ENCODE measurements at regions not wholly inside any gene's neighbourhood (a gene's known extent, or its start where the extent isn't known, plus 50 kb on each side); places are given as distances from the start of the nearest gene placed in this dataset.

GRCh38 chr1:67535474-67535873 lies 105.3 kb upstream of the SERBP1 start:
- Histone ChIP-seq H3K27me3 (ENCODE audit: insufficient read depth, low read depth, low read length) (no peaks in the 10 kb centered on the region), H2AFZ (ENCODE audit: low read depth, low read length) (no peak overlapping the region), H3K4me3 (ENCODE audit: low read length) (no peak overlapping the region), H3K79me2 (replicated peaks; ENCODE audit: insufficient read depth, low read length) (no peaks in the 10 kb centered on the region), H3K36me3 (ENCODE audit: insufficient read depth, low read length) (no peaks in the 10 kb centered on the region), H3K9me2 (ENCODE audit: insufficient read depth, low read length) (no peaks in the 10 kb centered on the region), H3F3A (ENCODE audit: insufficient read depth, low read length, poor library complexity, severe bottlenecking) (no peaks in the 10 kb centered on the region), H3K4me2 (ENCODE audit: low read length) (no peak overlapping the region), H3K9me3 (ENCODE audit: low read length) (no peaks in the 10 kb centered on the region), H3K27ac (ENCODE audit: low read length) (no peak overlapping the region), H3K9ac (ENCODE audit: low read length) (no peak overlapping the region), H4K20me1 (ENCODE audit: insufficient read depth) (no peaks in the 10 kb centered on the region)
- no peak for TF ChIP-seq EZH2 (IDR thresholded peaks at IDR 0.05; ENCODE audit: borderline replicate concordance, insufficient read depth, low read length, poor library complexity, severe bottlenecking)
- TF ChIP-seq CTCF (IDR thresholded peaks at IDR 0.05; ENCODE audit: poor library complexity, severe bottlenecking) = peak; percentile 61
- TF ChIP-seq TAF1 (IDR thresholded peaks at IDR 0.05; ENCODE audit: low read depth) = no peak
- TF ChIP-seq EP300 (conservative IDR thresholded peaks at IDR 0.05; ENCODE audit: poor library complexity, severe bottlenecking) = no peak
- no peak for TF ChIP-seq REST (IDR thresholded peaks at IDR 0.05; ENCODE audit: borderline replicate concordance)
- no peak for TF ChIP-seq POLR2AphosphoS5 (IDR thresholded peaks at IDR 0.05)
- TF ChIP-seq RAD21 (conservative IDR thresholded peaks at IDR 0.05) = peak; percentile 48
- peak; percentile 61 for TF ChIP-seq SMC3 (conservative IDR thresholded peaks at IDR 0.05; ENCODE audit: poor library complexity)
- no peak for TF ChIP-seq MXI1 (conservative IDR thresholded peaks at IDR 0.05; ENCODE audit: poor library complexity, severe bottlenecking)

- no peaks in the 10 kb centered on the region for H3K9me2 ChIP-seq (ENCODE audit: insufficient read depth, low read length)
- H3K9me3 ChIP-seq (ENCODE audit: low read length) = no peaks in the 10 kb centered on the region
- H4K20me1 ChIP-seq (ENCODE audit: insufficient read depth) = no peaks in the 10 kb centered on the region
- TF ChIP-seq EP300 (conservative IDR thresholded peaks at IDR 0.05; ENCODE audit: poor library complexity, severe bottlenecking) = no peak
- TF ChIP-seq SMC3 (conservative IDR thresholded peaks at IDR 0.05; ENCODE audit: poor library complexity) = no peak
- no peak for TF ChIP-seq POLR2AphosphoS5 (IDR thresholded peaks at IDR 0.05)
- no peak for TF ChIP-seq EZH2 (IDR thresholded peaks at IDR 0.05; ENCODE audit: borderline replicate concordance, insufficient read depth, low read length, poor library complexity, severe bottlenecking)
- TF ChIP-seq MXI1 (conservative IDR thresholded peaks at IDR 0.05; ENCODE audit: poor library complexity, severe bottlenecking) = no peak
- TF ChIP-seq REST (IDR thresholded peaks at IDR 0.05; ENCODE audit: borderline replicate concordance) = no peak
- H3F3A ChIP-seq (ENCODE audit: insufficient read depth, low read length, poor library complexity, severe bottlenecking) = no peaks in the 10 kb centered on the region
- H3K27ac ChIP-seq (ENCODE audit: low read length) = no peak overlapping the region
- H3K36me3 ChIP-seq (ENCODE audit: insufficient read depth, low read length) = no peaks in the 10 kb centered on the region
- H3K4me2 ChIP-seq (ENCODE audit: low read length) = no peak overlapping the region
- H2AFZ ChIP-seq (ENCODE audit: low read depth, low read length) = no peak overlapping the region
- H3K4me3 ChIP-seq (ENCODE audit: low read length) = no peak overlapping the region
- H3K27me3 ChIP-seq (ENCODE audit: insufficient read depth, low read depth, low read length) = no peaks in the 10 kb centered on the region
- H3K9ac ChIP-seq (ENCODE audit: low read length) = no peak overlapping the region
- no peaks in the 10 kb centered on the region for H3K79me2 ChIP-seq (replicated peaks; ENCODE audit: insufficient read depth, low read length)
Measured at GRCh38 chr1:67536957-67537666, 106.9 kb upstream of the SERBP1 start.

Data from neural cell (in vitro differentiated cells).